ENCODE measurements at regions not wholly inside any gene's neighbourhood (a gene's known extent, or its start where the extent isn't known, plus 50 kb on each side); places are given as distances from the start of the nearest gene placed in this dataset.

GRCh38 chr4:71156616-71157015, 163.2 kb downstream of the DCK start:
- TF ChIP-seq, protein P1, sequence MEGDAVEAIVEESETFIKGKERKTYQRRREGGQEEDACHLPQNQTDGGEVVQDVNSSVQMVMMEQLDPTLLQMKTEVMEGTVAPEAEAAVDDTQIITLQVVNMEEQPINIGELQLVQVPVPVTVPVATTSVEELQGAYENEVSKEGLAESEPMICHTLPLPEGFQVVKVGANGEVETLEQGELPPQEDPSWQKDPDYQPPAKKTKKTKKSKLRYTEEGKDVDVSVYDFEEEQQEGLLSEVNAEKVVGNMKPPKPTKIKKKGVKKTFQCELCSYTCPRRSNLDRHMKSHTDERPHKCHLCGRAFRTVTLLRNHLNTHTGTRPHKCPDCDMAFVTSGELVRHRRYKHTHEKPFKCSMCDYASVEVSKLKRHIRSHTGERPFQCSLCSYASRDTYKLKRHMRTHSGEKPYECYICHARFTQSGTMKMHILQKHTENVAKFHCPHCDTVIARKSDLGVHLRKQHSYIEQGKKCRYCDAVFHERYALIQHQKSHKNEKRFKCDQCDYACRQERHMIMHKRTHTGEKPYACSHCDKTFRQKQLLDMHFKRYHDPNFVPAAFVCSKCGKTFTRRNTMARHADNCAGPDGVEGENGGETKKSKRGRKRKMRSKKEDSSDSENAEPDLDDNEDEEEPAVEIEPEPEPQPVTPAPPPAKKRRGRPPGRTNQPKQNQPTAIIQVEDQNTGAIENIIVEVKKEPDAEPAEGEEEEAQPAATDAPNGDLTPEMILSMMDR (IDR thresholded peaks at IDR 0.05) = no peak
- H3K4me1 ChIP-seq (ENCODE audit: control insufficient read depth in 1 of 2, insufficient read depth in 1 of 2, low read depth in 1 of 2, low read length in 1 of 2) = no peaks in the 10 kb centered on the region

DNA sequence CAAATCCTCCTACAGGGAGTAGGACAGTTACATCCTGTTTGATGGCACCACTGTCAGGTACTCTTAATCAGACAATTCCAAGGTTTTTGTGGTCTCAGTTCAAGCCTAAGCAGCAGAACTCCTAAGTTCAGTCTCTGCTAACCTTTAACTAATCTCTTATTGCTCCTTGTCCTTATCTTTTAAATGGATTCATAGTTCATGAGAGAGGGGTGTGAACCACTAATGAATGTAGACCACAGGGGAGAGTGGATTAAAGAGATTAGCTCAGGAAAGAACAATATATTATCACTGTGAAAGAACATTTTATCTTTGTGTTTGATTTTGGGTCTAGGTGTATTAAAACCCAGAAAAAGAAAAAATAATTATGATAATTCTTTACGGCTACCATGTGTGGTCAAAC, 168.9 kb downstream of the DCK start:
- no peaks in the 10 kb centered on the region for H3K36me3 ChIP-seq
- no peak overlapping the region for H3K27ac ChIP-seq
- no peaks in the 10 kb centered on the region for H3K27me3 ChIP-seq
- no peaks in the 10 kb centered on the region for H3K4me1 ChIP-seq (ENCODE audit: control insufficient read depth in 1 of 2, insufficient read depth in 1 of 2, low read depth in 1 of 2, low read length in 1 of 2)
- TF ChIP-seq, protein P1 (IDR thresholded peaks at IDR 0.05) = no peak
- no peak overlapping the region for H3K4me3 ChIP-seq (ENCODE audit: low read depth in 1 of 2, low read length in 1 of 2)
- H3K9me3 ChIP-seq = no peaks in the 10 kb centered on the region

More at GRCh38 chr4:71156616-71157015, 163.2 kb downstream of the DCK start:
- Histone ChIP-seq H3K4me3 (ENCODE audit: low read depth in 1 of 2, low read length in 1 of 2) (no peak overlapping the region), H3K36me3 (no peaks in the 10 kb centered on the region), H3K27me3 (no peaks in the 10 kb centered on the region), H3K9me3 (no peaks in the 10 kb centered on the region), H3K27ac (no peak overlapping the region)

DNA sequence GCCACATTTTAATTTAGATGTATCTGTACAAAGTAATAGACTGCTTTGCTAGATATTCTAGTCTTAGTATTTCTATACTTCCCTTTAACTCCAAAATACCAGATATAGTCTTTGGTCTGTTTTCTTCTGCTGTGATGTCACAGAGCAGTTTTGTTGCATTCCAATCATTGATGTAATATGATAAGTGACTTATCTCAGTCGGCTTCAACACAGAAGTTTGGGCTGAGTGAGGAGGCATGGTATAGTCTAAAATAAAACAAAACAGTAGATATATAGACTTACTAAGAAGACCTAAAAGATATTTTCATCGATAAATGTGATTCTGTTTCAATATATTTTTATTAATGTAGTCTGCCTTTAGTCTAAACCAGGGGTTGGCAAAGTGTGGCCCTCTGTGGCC, 169.9 kb downstream of the DCK start:
- TF ChIP-seq, protein P1 (IDR thresholded peaks at IDR 0.05) = no peak
- Histone ChIP-seq H3K9me3 (no peaks in the 10 kb centered on the region), H3K4me3 (ENCODE audit: low read depth in 1 of 2, low read length in 1 of 2) (no peak overlapping the region), H3K36me3 (no peaks in the 10 kb centered on the region), H3K4me1 (ENCODE audit: control insufficient read depth in 1 of 2, insufficient read depth in 1 of 2, low read depth in 1 of 2, low read length in 1 of 2) (no peaks in the 10 kb centered on the region), H3K27ac (no peak overlapping the region), H3K27me3 (no peaks in the 10 kb centered on the region)

- H3K9me3 ChIP-seq = no peaks in the 10 kb centered on the region
These were observed 171.7 kb upstream of the SLC4A4 start for GRCh38 chr4:71167083-71167482.

DNA sequence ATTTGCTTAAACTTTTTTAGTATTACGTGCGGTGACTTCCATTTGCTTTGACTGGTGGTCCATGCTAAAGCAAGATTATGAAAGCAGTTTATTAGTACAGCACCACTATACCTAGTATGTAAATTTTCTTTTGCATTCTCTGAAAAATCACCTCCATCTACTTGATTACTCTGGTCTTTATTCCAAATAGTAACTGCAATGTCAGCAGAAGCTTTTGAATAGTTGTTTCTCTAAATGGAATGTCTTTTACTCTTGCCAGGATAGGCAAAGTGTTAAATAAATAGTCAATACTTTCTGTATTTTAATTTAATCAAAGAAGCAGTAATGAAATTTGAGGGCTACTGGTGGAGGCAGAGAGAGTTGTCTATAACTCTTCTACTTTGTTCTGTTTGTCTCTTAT, 167.2 kb upstream of the SLC4A4 start:
- no peaks in the 10 kb centered on the region for H3K4me1 ChIP-seq (ENCODE audit: control insufficient read depth in 1 of 2, insufficient read depth in 1 of 2, low read depth in 1 of 2, low read length in 1 of 2)
- H3K27me3 ChIP-seq = no peaks in the 10 kb centered on the region
- H3K4me3 ChIP-seq (ENCODE audit: low read depth in 1 of 2, low read length in 1 of 2) = no peak overlapping the region
- no peak overlapping the region for H3K27ac ChIP-seq
- H3K9me3 ChIP-seq = no peaks in the 10 kb centered on the region
- no peaks in the 10 kb centered on the region for H3K36me3 ChIP-seq
- TF ChIP-seq, protein P1 (IDR thresholded peaks at IDR 0.05) = no peak

More at GRCh38 chr4:71167083-71167482, 171.7 kb upstream of the SLC4A4 start:
- no peaks in the 10 kb centered on the region for H3K27me3 ChIP-seq
- no peaks in the 10 kb centered on the region for H3K36me3 ChIP-seq
- no peak overlapping the region for H3K4me3 ChIP-seq (ENCODE audit: low read depth in 1 of 2, low read length in 1 of 2)
- H3K27ac ChIP-seq = no peak overlapping the region
- no peaks in the 10 kb centered on the region for H3K4me1 ChIP-seq (ENCODE audit: control insufficient read depth in 1 of 2, insufficient read depth in 1 of 2, low read depth in 1 of 2, low read length in 1 of 2)
- TF ChIP-seq, protein P1 (IDR thresholded peaks at IDR 0.05) = no peak

DNA sequence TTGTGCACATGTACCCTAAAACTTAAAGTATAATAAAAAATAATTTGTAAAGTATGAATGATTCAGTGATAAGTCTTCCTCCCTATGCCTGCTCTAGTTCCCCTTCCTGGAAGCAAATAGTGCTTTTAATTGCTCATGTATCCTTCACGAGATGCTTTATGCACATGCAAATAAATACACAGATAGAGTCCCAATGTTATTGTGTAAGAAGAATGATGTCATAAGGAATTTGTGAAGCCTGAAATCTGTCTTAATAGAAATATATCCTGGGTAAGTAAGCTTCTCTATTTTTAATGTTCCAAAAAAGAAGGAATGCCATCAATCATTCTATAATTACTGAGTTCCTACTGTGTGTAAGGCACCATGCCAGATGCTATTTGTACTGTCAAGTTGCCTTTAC, 157.5 kb upstream of the SLC4A4 start:
- Histone ChIP-seq H3K36me3 (no peaks in the 10 kb centered on the region), H3K4me3 (ENCODE audit: low read depth in 1 of 2, low read length in 1 of 2) (no peak overlapping the region), H3K27me3 (peaks cover 31% of the 10 kb centered on the region), H3K9me3 (no peaks in the 10 kb centered on the region), H3K27ac (no peak overlapping the region), H3K4me1 (ENCODE audit: control insufficient read depth in 1 of 2, insufficient read depth in 1 of 2, low read depth in 1 of 2, low read length in 1 of 2) (no peaks in the 10 kb centered on the region)
- TF ChIP-seq, protein P1 (IDR thresholded peaks at IDR 0.05) = no peak

Measured in neutrophil (primary cell).